B cell (primary cell): ENCODE measurements at regions not wholly inside any gene's neighbourhood (a gene's known extent, or its start where the extent isn't known, plus 50 kb on each side); places are given as distances from the start of the nearest gene placed in this dataset.

ENCODE experiments used
- ATAC-seq: fragments of 200-7000 bp; cut with Tn5 transposase; one replicate; pipeline ENCODE4 v1.10.0; 2021; ENCODE audit warnings: low read depth, mild to moderate bottlenecking, moderate number of reproducible peaks, moderate library complexity
- CTCF ChIA-PET: fragments of 350-600 bp; sonication (Branson Sonifier 250); formaldehyde crosslinking; loops from one replicate; lab custom pipeline; 2021; ENCODE audit warnings: antibody characterized with exemption, inconsistent platforms; lab: Charles Lee
- POLR2A ChIA-PET: fragments of 350-600 bp; sonication (Branson Sonifier 250); formaldehyde crosslinking; loops from one replicate; lab custom pipeline; 2021; ENCODE audit warnings: antibody characterized with exemption; lab: Charles Lee
- DNase-seq: peaks from one replicate; pipeline ENCODE4 v3.0.0; 2013
- H2AFZ ChIP-seq: 2 replicates; pipeline ENCODE4 v1.6.1; 2012; ENCODE audit warnings: mild to moderate bottlenecking, low read depth, low read length; ENCODE audit not compliant: insufficient read depth, poor library complexity, severe bottlenecking
- H3K27ac ChIP-seq, 2 donors: 1 replicate in 1 of 2; 2 replicates in 1 of 2; pipeline ENCODE4 v1.5.1; 2012 to 2013; ENCODE audit warnings: low read length in 2 of 2, mild to moderate bottlenecking in 2 of 2, moderate library complexity in 1 of 2
- H3K27me3 ChIP-seq, 4 experiments: fragments of 200-600 bp in 1 of 4; sonication (generic) in 1 of 4; replicated peaks in 1 of 4; 1 replicate in 2 of 4; 2 replicates in 2 of 4; pipeline versions ENCODE4 v1.6.1 to v1.7.0; 2013 to 2016; ENCODE audit warnings: low read length in 3 of 4, mild to moderate bottlenecking in 2 of 4, mixed read lengths in 1 of 4, moderate library complexity in 1 of 4; ENCODE audit not compliant: insufficient read depth in 4 of 4, control insufficient read depth in 3 of 4; ENCODE audit errors: control extremely low read depth in 1 of 4
- H3K36me3 ChIP-seq, 2 experiments: replicated peaks in 1 of 2; 1 replicate in 1 of 2; 2 replicates in 1 of 2; pipeline versions ENCODE4 v1.6.1 to v1.7.1; 2013; ENCODE audit warnings: low read length in 1 of 2; ENCODE audit not compliant: insufficient read depth in 2 of 2, control insufficient read depth in 1 of 2; ENCODE audit errors: control extremely low read depth in 1 of 2, extremely low read depth in 1 of 2
- H3K4me1 ChIP-seq, 2 donors: fragments of 200-600 bp in 1 of 2; sonication (generic) in 1 of 2; 1 replicate in 1 of 2; 2 replicates in 1 of 2; pipeline versions ENCODE4 v1.5.1 to v1.6.1; 2013 to 2017; ENCODE audit warnings: low read length in 2 of 2; ENCODE audit not compliant: control insufficient read depth in 2 of 2, insufficient read depth in 2 of 2
- H3K4me2 ChIP-seq: replicated peaks from 2 replicates; pipeline ENCODE3; 2012; ENCODE audit warnings: mild to moderate bottlenecking, low read depth, low read length; ENCODE audit not compliant: poor library complexity, severe bottlenecking
- H3K4me3 ChIP-seq, 5 experiments: fragments of 200-600 bp in 1 of 5; sonication (generic) in 1 of 5; 1 replicate in 3 of 5; 2 replicates in 2 of 5; pipeline versions ENCODE4 v1.5.1 to v1.7.0; 2011 to 2016; ENCODE audit warnings: low read length in 4 of 5, mild to moderate bottlenecking in 4 of 5, low read depth in 2 of 5, control low read depth in 1 of 5, moderate library complexity in 1 of 5; ENCODE audit not compliant: insufficient read depth in 1 of 5; ENCODE audit errors: control extremely low read depth in 1 of 5, extremely low read depth in 1 of 5
- H3K79me2 ChIP-seq: fragments of 200-600 bp; sonication (generic); one replicate; pipeline ENCODE4 v1.6.0; 2016; ENCODE audit warnings: low read length; ENCODE audit not compliant: control insufficient read depth, insufficient read depth
- H3K9ac ChIP-seq: fragments of 200-600 bp; sonication (generic); 2 replicates; pipeline ENCODE4 v1.6.1; 2017; ENCODE audit warnings: mild to moderate bottlenecking, low read length, moderate library complexity
- H3K9me3 ChIP-seq, 3 donors: one replicate each; pipeline versions ENCODE4 v1.6.1 to v1.7.1; 2013; ENCODE audit warnings: low read length in 2 of 3; ENCODE audit not compliant: control insufficient read depth in 2 of 3, insufficient read depth in 1 of 3; ENCODE audit errors: control extremely low read depth in 1 of 3
- H4K20me1 ChIP-seq: 2 replicates; pipeline ENCODE4 v1.6.0; 2012; ENCODE audit warnings: mild to moderate bottlenecking, low read length; ENCODE audit not compliant: insufficient read depth, control insufficient read depth, poor library complexity, severe bottlenecking
- H3K27ac Mint-ChIP-seq: one replicate; pipeline ENCODE4 v1.8.0; 2021; ENCODE audit warnings: mixed read lengths
- H3K27me3 Mint-ChIP-seq: one replicate; pipeline ENCODE4 v1.8.0; 2021; ENCODE audit warnings: mixed read lengths
- H3K4me1 Mint-ChIP-seq: one replicate; pipeline ENCODE4 v1.8.0; 2021; ENCODE audit warnings: mixed read lengths
- H3K4me3 Mint-ChIP-seq: one replicate; pipeline ENCODE4 v1.8.0; 2021; ENCODE audit warnings: mixed read lengths
- H3K9me3 Mint-ChIP-seq: one replicate; pipeline ENCODE4 v1.8.0; 2022; ENCODE audit warnings: mixed read lengths; ENCODE audit not compliant: insufficient read depth
- CTCF ChIP-seq: fragments of 200-600 bp; IDR thresholded peaks from one replicate; pipeline ENCODE4 v1.8.0; 2022; ENCODE audit warnings: antibody characterized with exemption, mild to moderate bottlenecking
- EZH2 ChIP-seq: IDR thresholded peaks from 2 replicates; pipeline ENCODE4 v1.6.1; 2012; ENCODE audit warnings: borderline replicate concordance, low read depth, mild to moderate bottlenecking, moderate library complexity, low read length; ENCODE audit not compliant: insufficient read depth, poor library complexity, severe bottlenecking
- WGBS: methylation state at CpG from one replicate; pipeline ENCODE4 v1.1.5; 2013; ENCODE audit warnings: missing lambda C conversion rate; ENCODE audit not compliant: insufficient coverage; 5-methylcytosine and 5-hydroxymethylcytosine counted together
- intact Hi-C: fragments of 100-400 bp; cut with micrococcal nuclease; formaldehyde crosslinking; loops from one replicate; pipeline ENCODE4 v1.10.0; 2022

GRCh38 chr21:15430023-15430422 lies 299.8 kb upstream of the USP25 start:
- DNase-seq = no peak
- Histone ChIP-seq H4K20me1 (no peaks in the 10 kb centered on the region), H3K27ac (no peak overlapping the region), H2AFZ (no peak overlapping the region), H3K4me3 (no peak overlapping the region), H3K9ac (no peak overlapping the region), H3K9me3 (no peaks in the 10 kb centered on the region), H3K4me2 (no peak overlapping the region), H3K27me3 (no peaks in the 10 kb centered on the region), H3K79me2 (no peaks in the 10 kb centered on the region), H3K36me3 (no peaks in the 10 kb centered on the region), H3K4me1 (no peaks in the 10 kb centered on the region)
- Mint-ChIP-seq H3K4me1 (no peaks in the 10 kb centered on the region), H3K4me3 (no peak overlapping the region), H3K9me3 (no peaks in the 10 kb centered on the region), H3K27me3 (no peaks in the 10 kb centered on the region), H3K27ac (no peak overlapping the region)
- ChIA-PET CTCF (interaction anchor here (1.3 kb wide), 1 partner anchor 53 kb away, joined by 3 read pairs; no protein-coding TSS in a partner anchor), POLR2A (no interaction called here)
- WGBS = no CpG with 5 or more reads among the region's 2 CpGs
- no peak for TF ChIP-seq CTCF
- TF ChIP-seq EZH2 = no peak
- intact Hi-C loops = no loop called here
- no peak for ATAC-seq

- Histone ChIP-seq H3K36me3 (no peaks in the 10 kb centered on the region), H3K4me1 (no peaks in the 10 kb centered on the region), H3K79me2 (no peaks in the 10 kb centered on the region), H4K20me1 (no peaks in the 10 kb centered on the region), H3K4me2 (no peak overlapping the region), H3K9me3 (no peaks in the 10 kb centered on the region), H3K4me3 (no peak overlapping the region), H3K9ac (no peak overlapping the region), H3K27ac (no peak overlapping the region), H3K27me3 (no peaks in the 10 kb centered on the region), H2AFZ (no peak overlapping the region)
- Mint-ChIP-seq H3K9me3 (no peaks in the 10 kb centered on the region), H3K27me3 (no peaks in the 10 kb centered on the region), H3K27ac (no peak overlapping the region), H3K4me3 (no peak overlapping the region), H3K4me1 (no peaks in the 10 kb centered on the region)
- intact Hi-C loops = no loop called here
- CTCF ChIA-PET = interaction anchor here (1.3 kb wide), 1 partner anchor 52 kb away, joined by 3 read pairs; no protein-coding TSS in a partner anchor
- DNase-seq (no peak), ATAC-seq (no peak)
- WGBS = 65% methylated on average over 3 of the region's 3 CpGs
- POLR2A ChIA-PET = no interaction called here
- no peak for TF ChIP-seq CTCF
- TF ChIP-seq EZH2 = no peak
Observed at GRCh38 chr21:15430577-15430976, 299.2 kb upstream of the USP25 start.
